HUDEP-2 (cell line): ENCODE measurements at regions not wholly inside any gene's neighbourhood (a gene's known extent, or its start where the extent isn't known, plus 50 kb on each side); places are given as distances from the start of the nearest gene placed in this dataset.

Experiments
- DNase-seq, 76 experiments: peaks; one replicate each; lab custom pipeline; 2025; ENCODE audit not compliant: unreplicated experiment in 76 of 76; lab: John Stamatoyannopoulos, UW

GRCh38 chr2:34388446-34388845 lies 789.3 kb upstream of the FAM98A start:
- no peak for DNase-seq

GRCh38 chr2:34387536-34387935 lies 788.4 kb upstream of the FAM98A start:
- no peak for DNase-seq

GRCh38 chr2:34379586-34379985 lies 780.5 kb upstream of the FAM98A start:
- DNase-seq: no peak

- no peak for DNase-seq
These were observed 774.6 kb upstream of the FAM98A start for GRCh38 chr2:34373586-34374233.

GRCh38 chr2:34372967-34373366 lies 773.9 kb upstream of the FAM98A start:
- no peak for DNase-seq

- DNase-seq: no peak
These were observed 772.6 kb upstream of the FAM98A start for GRCh38 chr2:34371711-34372110.

- DNase-seq: no peak
These were observed 769.2 kb upstream of the FAM98A start for GRCh38 chr2:34368304-34368703.

- DNase-seq: no peak
These were observed 766.8 kb upstream of the FAM98A start for GRCh38 chr2:34365932-34366331.

- DNase-seq: no peak
These were observed 766.4 kb upstream of the FAM98A start for GRCh38 chr2:34365512-34365911.

GRCh38 chr2:34353509-34354113 lies 754.5 kb upstream of the FAM98A start:
- no peak for DNase-seq

- DNase-seq: no peak
These were observed 750.4 kb upstream of the FAM98A start for GRCh38 chr2:34349527-34349926.

GRCh38 chr2:34345030-34345429 lies 745.9 kb upstream of the FAM98A start:
- DNase-seq: no peak

GRCh38 chr2:34340307-34340706 lies 741.2 kb upstream of the FAM98A start:
- DNase-seq: no peak

- DNase-seq: no peak
These were observed 738.6 kb upstream of the FAM98A start for GRCh38 chr2:34337735-34338134.

- DNase-seq: no peak
These were observed 733.7 kb upstream of the FAM98A start for GRCh38 chr2:34332813-34333212.

GRCh38 chr2:34320056-34320455 lies 721.0 kb upstream of the FAM98A start:
- no peak for DNase-seq

GRCh38 chr2:34317797-34318196 lies 718.7 kb upstream of the FAM98A start:
- peak in 1 of 76 experiments; percentile 1 for DNase-seq

- DNase-seq: no peak
These were observed 717.7 kb upstream of the FAM98A start for GRCh38 chr2:34316788-34317187.

- no peak for DNase-seq
These were observed 712.7 kb upstream of the FAM98A start for GRCh38 chr2:34311816-34312215.

GRCh38 chr2:34308140-34308539 lies 709.0 kb upstream of the FAM98A start:
- no peak for DNase-seq

GRCh38 chr2:34307636-34308035 lies 708.5 kb upstream of the FAM98A start:
- DNase-seq: no peak

- no peak for DNase-seq
These were observed 707.6 kb upstream of the FAM98A start for GRCh38 chr2:34306745-34307144.

- DNase-seq: no peak
These were observed 706.5 kb upstream of the FAM98A start for GRCh38 chr2:34305587-34305986.
